Karpas-422 (cell line): ENCODE measurements at regions not wholly inside any gene's neighbourhood (a gene's known extent, or its start where the extent isn't known, plus 50 kb on each side); places are given as distances from the start of the nearest gene placed in this dataset.

Experiments
- DNase-seq: peaks from one replicate; pipeline ENCODE4 v3.0.0-alpha.2; 2015
- H2AFZ ChIP-seq: fragments of 200-600 bp; sonication (generic); 2 replicates; pipeline ENCODE4 v1.6.1; 2014; ENCODE audit warnings: antibody characterized with exemption, low read length, mixed read lengths
- H3K27ac ChIP-seq: fragments of 200-600 bp; sonication (generic); 2 replicates; pipeline ENCODE4 v1.5.1; 2014; ENCODE audit warnings: mild to moderate bottlenecking, low read length, moderate library complexity
- H3K27me3 ChIP-seq: fragments of 200-600 bp; sonication (generic); 2 replicates; pipeline ENCODE4 v1.6.1; 2014; ENCODE audit warnings: low read length, mixed read lengths
- H3K36me3 ChIP-seq: fragments of 200-600 bp; sonication (generic); 2 replicates; pipeline ENCODE4 v1.6.1; 2014; ENCODE audit warnings: low read length, mixed read lengths; ENCODE audit not compliant: insufficient read depth
- H3K4me1 ChIP-seq: fragments of 200-600 bp; sonication (generic); 2 replicates; pipeline ENCODE4 v1.6.1; 2014; ENCODE audit warnings: mild to moderate bottlenecking, low read length, mixed read lengths
- H3K4me2 ChIP-seq: fragments of 200-600 bp; sonication (generic); 2 replicates; pipeline ENCODE4 v1.6.1; 2014; ENCODE audit warnings: low read length, low read depth, mild to moderate bottlenecking; ENCODE audit not compliant: poor library complexity, severe bottlenecking
- H3K4me3 ChIP-seq: fragments of 200-600 bp; sonication (generic); 2 replicates; pipeline ENCODE4 v1.5.1; 2014; ENCODE audit warnings: mild to moderate bottlenecking, antibody characterized with exemption, low read length, mixed read lengths
- H3K79me2 ChIP-seq: fragments of 200-600 bp; sonication (generic); 2 replicates; pipeline ENCODE4 v1.6.1; 2014; ENCODE audit warnings: mild to moderate bottlenecking, low read length, mixed read lengths
- H3K9ac ChIP-seq: fragments of 200-600 bp; sonication (generic); 2 replicates; pipeline ENCODE4 v1.6.0; 2014; ENCODE audit warnings: low read length
- H3K9me2 ChIP-seq: fragments of 200-600 bp; sonication (generic), shearing (Covaris generic); replicated peaks from 2 replicates; pipeline ENCODE4 v1.6.0; 2014; ENCODE audit warnings: mild to moderate bottlenecking, low read length, moderate library complexity; ENCODE audit not compliant: insufficient read depth
- H3K9me3 ChIP-seq: fragments of 300-700, 200-600 bp; sonication (generic); 2 replicates; pipeline ENCODE4 v1.6.1; 2014; ENCODE audit warnings: low read length, mixed read lengths
- H4K20me1 ChIP-seq: fragments of 200-600 bp; sonication (generic); 2 replicates; pipeline ENCODE4 v1.6.1; 2014; ENCODE audit warnings: mild to moderate bottlenecking, antibody characterized with exemption, low read length, low read depth; ENCODE audit not compliant: insufficient read depth

DNA sequence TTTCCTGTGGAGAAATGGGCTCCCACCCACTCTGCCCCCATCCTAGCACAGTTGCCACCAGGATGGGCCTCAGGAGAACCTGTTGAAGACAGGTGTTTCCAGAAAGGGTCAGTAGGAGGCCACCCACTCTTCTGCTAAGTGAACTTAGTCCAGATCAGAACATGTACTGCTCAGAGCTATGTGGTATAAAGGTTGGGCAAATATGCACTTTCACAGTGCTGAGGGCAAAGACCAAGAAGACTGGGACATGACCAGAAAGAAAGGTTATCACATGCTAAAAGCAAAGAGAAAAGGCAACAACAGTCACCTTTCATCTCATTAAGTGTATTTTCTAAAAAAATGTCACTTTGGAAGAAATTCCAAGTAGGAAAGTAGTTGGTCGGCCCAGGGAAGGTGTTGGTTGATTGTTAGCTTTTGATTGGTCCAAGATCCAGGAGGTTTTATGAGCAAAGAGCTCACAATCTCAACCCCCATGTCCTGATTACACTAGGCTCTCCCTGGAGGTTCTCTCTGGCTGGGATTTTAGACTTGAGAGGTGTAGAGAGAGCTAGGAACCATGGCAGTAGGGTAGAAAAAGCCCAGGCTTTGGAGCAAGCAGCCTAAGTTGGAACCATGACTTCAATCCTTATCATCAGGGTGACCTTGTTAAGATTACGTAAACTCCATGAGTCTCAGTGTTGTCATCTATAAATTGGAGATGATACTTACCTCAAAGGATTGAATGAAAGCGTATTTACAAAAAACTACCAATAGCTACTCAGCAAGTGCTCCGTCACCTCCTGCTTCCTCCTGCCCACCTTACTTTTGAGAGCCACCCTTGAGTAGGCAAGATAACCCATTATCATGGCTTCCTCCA is 102.6 kb downstream of the GLUL start:
- DNase-seq = no peak
- Histone ChIP-seq H3K9me3 (no peaks in the 10 kb centered on the region), H4K20me1 (no peaks in the 10 kb centered on the region), H3K27ac (no peak overlapping the region), H3K27me3 (no peaks in the 10 kb centered on the region), H2AFZ (no peak overlapping the region), H3K9ac (no peak overlapping the region), H3K4me3 (no peak overlapping the region), H3K4me2 (no peak overlapping the region), H3K9me2 (no peaks in the 10 kb centered on the region), H3K79me2 (no peaks in the 10 kb centered on the region), H3K36me3 (no peaks in the 10 kb centered on the region), H3K4me1 (no peaks in the 10 kb centered on the region)

- no peak overlapping the region for H3K9ac ChIP-seq
- H3K4me2 ChIP-seq = no peak overlapping the region
- H3K27ac ChIP-seq = no peak overlapping the region
- H3K79me2 ChIP-seq = no peaks in the 10 kb centered on the region
- H3K4me1 ChIP-seq = no peaks in the 10 kb centered on the region
- H2AFZ ChIP-seq = no peak overlapping the region
- no peaks in the 10 kb centered on the region for H3K36me3 ChIP-seq
- H3K9me3 ChIP-seq = no peaks in the 10 kb centered on the region
- H3K9me2 ChIP-seq = no peaks in the 10 kb centered on the region
- no peaks in the 10 kb centered on the region for H4K20me1 ChIP-seq
- no peak for DNase-seq
- no peak overlapping the region for H3K4me3 ChIP-seq
- no peaks in the 10 kb centered on the region for H3K27me3 ChIP-seq
Observed at GRCh38 chr1:182286761-182287160, 104.8 kb downstream of the GLUL start.

DNA sequence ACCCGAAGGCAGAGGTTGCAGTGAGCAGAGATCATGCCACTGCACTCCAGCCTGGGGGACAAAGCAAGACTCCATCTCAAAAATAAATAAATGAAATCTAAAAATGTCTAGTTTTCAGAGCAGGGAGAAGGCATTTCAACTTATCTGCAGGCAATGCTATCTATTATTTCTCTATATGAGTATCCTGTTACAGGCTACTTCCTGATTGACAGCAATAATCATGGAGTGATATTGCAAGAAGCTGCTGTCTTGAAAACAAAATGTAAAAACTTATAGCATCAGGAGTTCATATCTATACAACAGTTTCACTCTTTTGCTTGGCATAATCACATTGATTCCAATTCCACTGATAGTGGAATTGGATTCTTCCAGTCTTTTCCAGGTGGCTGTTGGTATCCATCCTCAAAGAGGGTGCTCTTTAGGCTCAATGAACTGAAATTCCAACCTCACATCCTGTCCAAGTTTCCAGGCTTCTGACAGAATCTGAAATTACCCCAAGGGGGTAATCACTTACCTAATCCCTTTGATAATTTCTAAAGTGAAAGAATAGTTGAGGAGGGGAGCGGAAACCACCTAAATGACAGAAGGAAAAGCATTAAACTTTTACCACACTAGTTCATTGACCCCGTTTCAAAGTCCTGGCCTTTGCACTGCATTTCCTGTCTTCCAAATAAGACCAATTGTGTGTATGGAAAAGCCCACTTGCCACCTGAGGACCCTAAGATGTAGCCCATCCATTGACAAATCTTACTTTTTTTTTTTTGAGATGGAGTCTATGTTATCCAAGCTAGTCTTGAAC is 107.6 kb downstream of the GLUL start:
- Histone ChIP-seq H3K4me3 (no peak overlapping the region), H3K27ac (no peak overlapping the region), H2AFZ (no peak overlapping the region), H3K9ac (no peak overlapping the region), H3K9me2 (no peaks in the 10 kb centered on the region), H4K20me1 (no peaks in the 10 kb centered on the region), H3K4me2 (no peak overlapping the region), H3K79me2 (no peaks in the 10 kb centered on the region), H3K27me3 (no peaks in the 10 kb centered on the region), H3K4me1 (no peaks in the 10 kb centered on the region), H3K36me3 (no peaks in the 10 kb centered on the region), H3K9me3 (no peaks in the 10 kb centered on the region)
- DNase-seq = no peak

- no peaks in the 10 kb centered on the region for H3K79me2 ChIP-seq
- H3K4me3 ChIP-seq = no peak overlapping the region
- no peak overlapping the region for H3K9ac ChIP-seq
- no peaks in the 10 kb centered on the region for H3K36me3 ChIP-seq
- no peaks in the 10 kb centered on the region for H3K4me1 ChIP-seq
- DNase-seq = no peak
- no peaks in the 10 kb centered on the region for H3K27me3 ChIP-seq
- no peaks in the 10 kb centered on the region for H3K9me3 ChIP-seq
- H4K20me1 ChIP-seq = no peaks in the 10 kb centered on the region
- H2AFZ ChIP-seq = no peak overlapping the region
- H3K4me2 ChIP-seq = no peak overlapping the region
- no peak overlapping the region for H3K27ac ChIP-seq
- no peaks in the 10 kb centered on the region for H3K9me2 ChIP-seq
Observed at GRCh38 chr1:182281541-182281940, 110.0 kb downstream of the GLUL start.

DNA sequence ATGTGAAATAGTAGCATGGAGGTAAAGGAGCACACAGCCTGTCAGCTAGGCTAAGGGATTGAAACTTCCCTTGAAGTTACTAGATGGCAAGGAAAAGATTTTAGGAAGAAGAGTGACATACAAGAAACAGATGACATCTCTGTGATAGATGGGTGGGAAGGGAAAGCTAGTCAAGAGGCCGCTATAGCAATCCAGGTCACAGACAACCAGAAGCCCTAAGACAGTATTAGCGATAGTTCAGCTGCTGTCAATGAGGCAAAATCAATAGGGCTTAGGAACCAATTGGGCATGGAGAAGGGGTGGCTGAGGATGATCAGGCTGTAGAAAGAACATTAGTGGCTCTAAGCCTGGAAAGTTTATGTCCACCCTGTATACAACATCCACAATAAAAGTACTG is 111.1 kb downstream of the GLUL start:
- Histone ChIP-seq H3K9ac (no peak overlapping the region), H3K9me2 (no peaks in the 10 kb centered on the region), H3K9me3 (no peaks in the 10 kb centered on the region), H3K27me3 (no peaks in the 10 kb centered on the region), H2AFZ (no peak overlapping the region), H3K36me3 (no peaks in the 10 kb centered on the region), H3K79me2 (no peaks in the 10 kb centered on the region), H3K4me3 (no peak overlapping the region), H3K4me1 (no peaks in the 10 kb centered on the region), H3K4me2 (no peak overlapping the region), H4K20me1 (no peaks in the 10 kb centered on the region), H3K27ac (no peak overlapping the region)
- no peak for DNase-seq

GRCh38 chr1:182279724-182280503 is 111.7 kb downstream of the GLUL start:
- Histone ChIP-seq H3K4me1 (no peaks in the 10 kb centered on the region), H3K9ac (no peak overlapping the region), H3K9me2 (no peaks in the 10 kb centered on the region), H4K20me1 (no peaks in the 10 kb centered on the region), H3K9me3 (no peaks in the 10 kb centered on the region), H3K27me3 (no peaks in the 10 kb centered on the region), H3K4me3 (no peak overlapping the region), H3K36me3 (no peaks in the 10 kb centered on the region), H3K4me2 (no peak overlapping the region), H2AFZ (no peak overlapping the region), H3K27ac (no peak overlapping the region), H3K79me2 (no peaks in the 10 kb centered on the region)
- no peak for DNase-seq

DNA sequence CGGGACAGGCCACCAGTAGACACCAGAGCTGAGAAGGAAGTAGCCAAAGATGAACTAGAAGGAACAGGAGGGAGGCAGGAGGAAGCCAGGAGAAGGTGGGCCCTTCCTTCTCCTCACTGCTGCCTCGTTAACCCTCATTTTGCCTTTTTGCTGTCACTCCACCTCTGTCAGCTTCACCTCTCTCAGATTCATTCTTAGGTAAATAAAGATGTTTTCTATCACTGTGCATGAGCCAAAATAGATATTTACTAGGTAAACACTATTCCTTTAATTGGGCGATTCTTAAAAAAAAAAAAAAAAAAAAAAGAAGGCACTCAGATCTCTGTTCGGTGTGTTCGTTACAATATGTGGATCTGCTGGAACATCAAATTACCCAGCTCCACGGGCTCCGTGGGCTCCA is 112.3 kb downstream of the GLUL start:
- no peak overlapping the region for H3K4me2 ChIP-seq

More for the DNA sequence above, 112.3 kb downstream of the GLUL start:
- Histone ChIP-seq H3K4me1 (no peaks in the 10 kb centered on the region), H3K79me2 (no peaks in the 10 kb centered on the region), H3K9me3 (no peaks in the 10 kb centered on the region), H4K20me1 (no peaks in the 10 kb centered on the region), H2AFZ (no peak overlapping the region), H3K27ac (no peak overlapping the region), H3K36me3 (no peaks in the 10 kb centered on the region), H3K27me3 (no peaks in the 10 kb centered on the region), H3K4me3 (no peak overlapping the region), H3K9me2 (no peaks in the 10 kb centered on the region), H3K9ac (no peak overlapping the region)
- DNase-seq = no peak
